ENCODE measurements at regions not wholly inside any gene's neighbourhood (a gene's known extent, or its start where the extent isn't known, plus 50 kb on each side); places are given as distances from the start of the nearest gene placed in this dataset.

- TF ChIP-seq NFE2L2 (IDR thresholded peaks at IDR 0.05; ENCODE audit: low read depth, low read length) (no peak), CEBPB (IDR thresholded peaks at IDR 0.05; ENCODE audit: low read depth, low read length) (no peak), RFX5 (IDR thresholded peaks at IDR 0.05; ENCODE audit: low read depth, low read length) (no peak), POLR2A (IDR thresholded peaks at IDR 0.05; ENCODE audit: low read depth, low read length) (no peak), USF2 (IDR thresholded peaks at IDR 0.05; ENCODE audit: low read depth, low read length) (no peak), FOS (IDR thresholded peaks at IDR 0.05; ENCODE audit: low read depth, low read length) (no peak)
- 93% methylated on average over 4 of the region's 8 CpGs; no CpG with 5 or more reads in 1 of the 2 experiments for WGBS, 2 experiments (ENCODE audit: extremely low coverage in 2 of 2, insufficient read length in 1 of 2)
- peak overlapping the region; percentile 100 for H2BK20ac ChIP-seq (ENCODE audit: low read depth, low read length)
- peak overlapping the region; percentile 85 for H2AK9ac ChIP-seq (replicated peaks; ENCODE audit: low read depth, low read length, poor library complexity)
- no peaks in the 10 kb centered on the region for H3K36me3 ChIP-seq (ENCODE audit: control insufficient read depth, insufficient read depth, low read length)
- H2BK15ac ChIP-seq (ENCODE audit: low read depth, low read length): peak overlapping the region; percentile 98; the same call in 2 of the 3 replicates
- no peak overlapping the region for H3K4me3 ChIP-seq (ENCODE audit: insufficient read depth, low read depth, low read length)
- H3K9ac ChIP-seq (ENCODE audit: low read depth, low read length): no peak overlapping the region
- H2AK5ac ChIP-seq (ENCODE audit: low read depth, low read length): peak overlapping the region; percentile 99
- in situ Hi-C loops (cut with MboI; ENCODE audit: low sequenced_read_pairs) (no loop called here), intact Hi-C loops (cut with micrococcal nuclease) (no loop called here), dilution Hi-C loops (cut with HindIII; ENCODE audit: low sequenced_read_pairs, unreplicated experiment) (no loop called here)
- H4K20me1 ChIP-seq (ENCODE audit: insufficient read depth, low read length): no peaks in the 10 kb centered on the region
- no peaks in the 10 kb centered on the region for H3K27me3 ChIP-seq (ENCODE audit: control insufficient read depth, insufficient read depth, low read length)
- H3K9me3 ChIP-seq (ENCODE audit: control insufficient read depth, insufficient read depth, low read length): no peaks in the 10 kb centered on the region
- peak overlapping the region; percentile 99 for H2BK120ac ChIP-seq (ENCODE audit: low read depth, low read length)
- DNase-seq: no peak
- ChIA-PET CTCF (interaction anchor here (1.0 kb wide), 1 partner anchor 9 kb away, joined by 3 read pairs; no protein-coding TSS in a partner anchor), POLR2A (ENCODE audit: unreplicated experiment) (interaction anchor here (0.5 kb wide), 1 partner anchor 53 kb away, joined by 3 read pairs; no protein-coding TSS in a partner anchor)
- peak overlapping the region; percentile 97 for H3K18ac ChIP-seq (ENCODE audit: low read depth, low read length)
- no peak overlapping the region; the same call in 1 of the 2 replicates for H3K56ac ChIP-seq (ENCODE audit: extremely low read depth, insufficient read depth, low read length)
- ATAC-seq (ENCODE audit: low read depth): no peak
- peak overlapping the region; percentile 97 for H4K91ac ChIP-seq (ENCODE audit: insufficient read depth, low read depth, low read length)
- peak overlapping the region; percentile 83 for H4K5ac ChIP-seq (ENCODE audit: low read depth, low read length)
- no TSS peak for BruUV-seq (replicated peaks)
- peak overlapping the region; percentile 78 for H2AFZ ChIP-seq (replicated peaks; ENCODE audit: low read length, poor library complexity)
- peak overlapping the region; percentile 98 for H3K4ac ChIP-seq (ENCODE audit: low read depth, low read length)
- H3K79me1 ChIP-seq (ENCODE audit: low read depth in 1 of 2, low read length in 2 of 2): peaks cover 0 to 42% of the 10 kb centered on the region in 2 experiments; a peak in 2 of 4 replicates
- peaks cover 29% of the 10 kb centered on the region for H3K9me1 ChIP-seq (ENCODE audit: insufficient read depth, low read length)
- peak overlapping the region; percentile 95 for H3K23ac ChIP-seq (ENCODE audit: low read depth, low read length)
- peak overlapping the region; percentile 63 for H3K27ac ChIP-seq (ENCODE audit: insufficient read depth, low read length)
- peak overlapping the region; percentile 80 to 94; a peak in 3 of 4 replicates for H4K8ac ChIP-seq (ENCODE audit: low read depth in 2 of 2, low read length in 2 of 2)
- peak overlapping the region; percentile 93 for H3K14ac ChIP-seq (replicated peaks; ENCODE audit: low read depth, low read length)
- H3K4me1 ChIP-seq (ENCODE audit: control insufficient read depth, insufficient read depth, low read length): peaks cover 17% of the 10 kb centered on the region
- peak overlapping the region; percentile 94 for H2BK5ac ChIP-seq (ENCODE audit: low read depth, low read length, poor library complexity, severe bottlenecking)
- 0 out of 2 replicates have a peak overlapping the region, but pooled peaks have one; percentile 7 for H3K4me2 ChIP-seq (ENCODE audit: low read depth, low read length)
These were observed 80.1 kb upstream of the POMGNT2 start for GRCh38 chr3:43185983-43186314.

Measured in IMR-90 (cell line).